Fibroblast of lung (primary cell): ENCODE measurements at regions not wholly inside any gene's neighbourhood (a gene's known extent, or its start where the extent isn't known, plus 50 kb on each side); places are given as distances from the start of the nearest gene placed in this dataset.

Experiments
- DNase-seq, 2 donors: peaks; one replicate each; pipeline versions ENCODE4 v3.0.0 to v3.0.0-alpha.2; 2010; ENCODE audit warnings: low read depth in 2 of 2
- H2AFZ ChIP-seq: 2 replicates; pipeline ENCODE4 v1.5.1; 2012; ENCODE audit warnings: low read length, control low read depth, inconsistent platforms
- H3K27ac ChIP-seq: 2 replicates; pipeline ENCODE4 v1.5.1; 2011; ENCODE audit warnings: low read length, control low read depth; ENCODE audit not compliant: insufficient read depth
- H3K27me3 ChIP-seq: 2 replicates; pipeline ENCODE4 v1.5.1; 2011; ENCODE audit warnings: mild to moderate bottlenecking, low read length; ENCODE audit not compliant: control insufficient read depth, insufficient read depth
- H3K36me3 ChIP-seq: 2 replicates; pipeline ENCODE4 v1.5.1; 2011; ENCODE audit warnings: low read length; ENCODE audit not compliant: control insufficient read depth, insufficient read depth
- H3K4me1 ChIP-seq: 2 replicates; pipeline ENCODE4 v1.5.1; 2011; ENCODE audit warnings: low read length; ENCODE audit not compliant: control insufficient read depth, insufficient read depth; ENCODE audit errors: extremely low read depth
- H3K4me2 ChIP-seq: 2 replicates; pipeline ENCODE4 v1.5.1; 2011; ENCODE audit warnings: low read length, control low read depth; ENCODE audit not compliant: insufficient read depth; ENCODE audit errors: extremely low read depth
- H3K4me3 ChIP-seq, 4 experiments: fragments of 200-600 bp in 1 of 4; sonication (generic) in 1 of 4; replicated peaks in 1 of 4; 2 replicates each; pipeline ENCODE4 v1.5.1; 2011 to 2016; ENCODE audit warnings: low read length in 4 of 4, low read depth in 3 of 4, mild to moderate bottlenecking in 3 of 4, control low read depth in 2 of 4, inconsistent platforms in 1 of 4, mixed read lengths in 1 of 4; ENCODE audit not compliant: insufficient read depth in 1 of 4; ENCODE audit errors: control extremely low read depth in 1 of 4
- H3K79me2 ChIP-seq: 2 replicates; pipeline ENCODE4 v1.5.1; 2012; ENCODE audit warnings: mild to moderate bottlenecking, low read length, inconsistent platforms; ENCODE audit not compliant: control insufficient read depth, insufficient read depth
- H3K9ac ChIP-seq: 2 replicates; pipeline ENCODE4 v1.5.1; 2011; ENCODE audit warnings: mild to moderate bottlenecking, low read length, control low read depth; ENCODE audit not compliant: insufficient read depth
- H3K9me3 ChIP-seq: 2 replicates; pipeline ENCODE4 v1.5.1; 2012; ENCODE audit warnings: low read depth, low read length; ENCODE audit not compliant: control insufficient read depth, insufficient read depth
- H4K20me1 ChIP-seq: 2 replicates; pipeline ENCODE4 v1.5.1; 2011; ENCODE audit warnings: low read length; ENCODE audit not compliant: control insufficient read depth, insufficient read depth; ENCODE audit errors: extremely low read depth
- EZH2 ChIP-seq: IDR thresholded peaks from 2 replicates; pipeline ENCODE4 v1.5.1; 2012; ENCODE audit warnings: low read length, control low read depth, mild to moderate bottlenecking; ENCODE audit errors: missing control alignments
- TF ChIP-seq, protein P1 (sequence below), 2 donors: IDR thresholded peaks in 1 of 2; conservative IDR thresholded peaks in 1 of 2; 1 replicate in 1 of 2; 2 replicates in 1 of 2; pipeline ENCODE4 v1.5.1; 2011 to 2012; ENCODE audit warnings: low read length in 2 of 2, control low read depth in 1 of 2, inconsistent platforms in 1 of 2, low read depth in 1 of 2, mild to moderate bottlenecking in 1 of 2

GRCh38 chr5:72604798-72605154 lies 97.6 kb upstream of the ZNF366 start:
- H3K36me3 ChIP-seq, result no peaks in the 10 kb centered on the region
- H2AFZ ChIP-seq, result no peak overlapping the region
- H3K9me3 ChIP-seq, result no peaks in the 10 kb centered on the region
- TF ChIP-seq EZH2, result no peak
- TF ChIP-seq, protein P1, sequence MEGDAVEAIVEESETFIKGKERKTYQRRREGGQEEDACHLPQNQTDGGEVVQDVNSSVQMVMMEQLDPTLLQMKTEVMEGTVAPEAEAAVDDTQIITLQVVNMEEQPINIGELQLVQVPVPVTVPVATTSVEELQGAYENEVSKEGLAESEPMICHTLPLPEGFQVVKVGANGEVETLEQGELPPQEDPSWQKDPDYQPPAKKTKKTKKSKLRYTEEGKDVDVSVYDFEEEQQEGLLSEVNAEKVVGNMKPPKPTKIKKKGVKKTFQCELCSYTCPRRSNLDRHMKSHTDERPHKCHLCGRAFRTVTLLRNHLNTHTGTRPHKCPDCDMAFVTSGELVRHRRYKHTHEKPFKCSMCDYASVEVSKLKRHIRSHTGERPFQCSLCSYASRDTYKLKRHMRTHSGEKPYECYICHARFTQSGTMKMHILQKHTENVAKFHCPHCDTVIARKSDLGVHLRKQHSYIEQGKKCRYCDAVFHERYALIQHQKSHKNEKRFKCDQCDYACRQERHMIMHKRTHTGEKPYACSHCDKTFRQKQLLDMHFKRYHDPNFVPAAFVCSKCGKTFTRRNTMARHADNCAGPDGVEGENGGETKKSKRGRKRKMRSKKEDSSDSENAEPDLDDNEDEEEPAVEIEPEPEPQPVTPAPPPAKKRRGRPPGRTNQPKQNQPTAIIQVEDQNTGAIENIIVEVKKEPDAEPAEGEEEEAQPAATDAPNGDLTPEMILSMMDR (conservative IDR thresholded peaks at IDR 0.05 in 1 of 2, IDR thresholded peaks at IDR 0.05 in 1 of 2; ENCODE audit: low read depth in 1 of 2, low read length in 2 of 2), result no peak
- H3K79me2 ChIP-seq, result no peaks in the 10 kb centered on the region
- no peaks in the 10 kb centered on the region for H4K20me1 ChIP-seq
- H3K4me1 ChIP-seq, result peaks cover 16% of the 10 kb centered on the region
- no peak overlapping the region for H3K4me3 ChIP-seq
- H3K4me2 ChIP-seq, result no peak overlapping the region
- H3K27ac ChIP-seq, result no peak overlapping the region
- no peak overlapping the region for H3K9ac ChIP-seq
- H3K27me3 ChIP-seq, result no peaks in the 10 kb centered on the region
- no peak for DNase-seq

DNA sequence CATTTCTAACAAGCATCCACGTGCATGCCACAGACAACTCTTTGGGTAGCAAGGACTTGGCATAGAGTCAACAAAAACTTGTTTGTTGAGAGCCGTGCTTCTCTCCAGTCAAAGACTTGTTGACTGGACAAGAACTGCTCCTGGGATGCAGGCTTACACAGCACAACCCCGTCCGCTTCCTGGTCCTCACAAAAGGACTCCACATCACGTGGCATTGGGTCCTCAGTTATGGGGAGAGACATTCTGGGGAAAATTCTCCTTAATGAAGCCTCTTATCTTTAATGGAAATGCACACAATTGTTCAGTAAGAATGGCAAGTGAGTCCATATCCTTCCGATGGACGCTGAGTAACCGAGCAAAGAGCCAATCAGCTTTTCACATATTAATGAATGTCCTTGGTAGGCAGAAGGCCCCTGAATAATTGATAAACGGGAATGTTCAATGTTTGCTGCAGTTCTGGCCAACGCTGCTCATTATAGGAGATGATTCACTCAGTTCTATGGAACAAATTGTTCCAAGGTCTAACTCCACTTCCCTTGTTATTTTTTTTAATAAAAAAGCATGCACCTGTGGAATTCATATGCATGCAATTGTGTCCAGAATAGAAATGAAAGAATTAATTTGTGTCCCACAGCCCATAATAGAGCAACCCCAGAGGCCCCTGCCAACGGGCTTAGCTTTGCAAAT lies 97.0 kb upstream of the ZNF366 start:
- no peaks in the 10 kb centered on the region for H3K36me3 ChIP-seq
- no peak for TF ChIP-seq EZH2
- TF ChIP-seq, protein P1 (conservative IDR thresholded peaks at IDR 0.05 in 1 of 2, IDR thresholded peaks at IDR 0.05 in 1 of 2; ENCODE audit: low read depth in 1 of 2, low read length in 2 of 2), result no peak
- no peaks in the 10 kb centered on the region for H3K9me3 ChIP-seq
- H3K79me2 ChIP-seq, result no peaks in the 10 kb centered on the region
- no peak overlapping the region for H3K27ac ChIP-seq
- H3K9ac ChIP-seq, result no peak overlapping the region
- no peaks in the 10 kb centered on the region for H4K20me1 ChIP-seq
- H3K4me2 ChIP-seq, result no peak overlapping the region
- no peak overlapping the region for H2AFZ ChIP-seq
- H3K4me3 ChIP-seq, result no peak overlapping the region
- peaks cover 21% of the 10 kb centered on the region for H3K4me1 ChIP-seq
- no peaks in the 10 kb centered on the region for H3K27me3 ChIP-seq
- peak in 1 of 2 donors; percentile 60 for DNase-seq

GRCh38 chr5:72602696-72603685 lies 95.8 kb upstream of the ZNF366 start:
- no peaks in the 10 kb centered on the region for H3K36me3 ChIP-seq
- H3K9me3 ChIP-seq, result no peaks in the 10 kb centered on the region
- H3K4me2 ChIP-seq, result no peak overlapping the region
- no peak overlapping the region for H3K9ac ChIP-seq
- no peak for DNase-seq
- TF ChIP-seq, protein P1 (conservative IDR thresholded peaks at IDR 0.05 in 1 of 2, IDR thresholded peaks at IDR 0.05 in 1 of 2; ENCODE audit: low read depth in 1 of 2, low read length in 2 of 2), result no peak
- TF ChIP-seq EZH2, result no peak
- H3K27me3 ChIP-seq, result no peaks in the 10 kb centered on the region
- H3K4me1 ChIP-seq, result peaks cover 25% of the 10 kb centered on the region
- H3K27ac ChIP-seq, result no peak overlapping the region
- no peak overlapping the region for H3K4me3 ChIP-seq
- H3K79me2 ChIP-seq, result no peaks in the 10 kb centered on the region
- H4K20me1 ChIP-seq, result no peaks in the 10 kb centered on the region
- peak overlapping the region; percentile 34 for H2AFZ ChIP-seq
